Body of pancreas (tissue), 4 donors: ENCODE measurements at regions not wholly inside any gene's neighbourhood (a gene's known extent, or its start where the extent isn't known, plus 50 kb on each side); places are given as distances from the start of the nearest gene placed in this dataset.

ENCODE experiments used
- ATAC-seq: fragments of 150-250 bp; one replicate; pipeline ENCODE4 v1.9.1; 2016
- DNase-seq, 4 donors: peaks; one replicate each; pipeline ENCODE4 v3.0.0-alpha.2; 2019
- H3K27ac ChIP-seq, 4 donors: fragments of 200-600 bp; sonication (generic); 1 replicate in 3 of 4; 2 replicates in 1 of 4; pipeline versions ENCODE4 v1.5.1 to v1.6.1; 2016 to 2019; ENCODE audit warnings: mild to moderate bottlenecking in 1 of 4, mixed read lengths in 1 of 4, moderate library complexity in 1 of 4
- H3K27me3 ChIP-seq, 2 donors: fragments of 200-600 bp; sonication (generic); one replicate each; pipeline ENCODE4 v1.6.0; 2016; ENCODE audit warnings: mild to moderate bottlenecking in 1 of 2
- H3K36me3 ChIP-seq, 2 donors: fragments of 200-600 bp; sonication (generic); replicated peaks in 1 of 2; 2 replicates each; pipeline ENCODE4 v1.5.1; 2016; ENCODE audit warnings: low read depth in 2 of 2; ENCODE audit not compliant: insufficient read depth in 1 of 2
- H3K4me1 ChIP-seq: fragments of 200-600 bp; sonication (generic); one replicate; pipeline ENCODE4 v1.6.0; 2016
- H3K4me3 ChIP-seq, 2 donors: fragments of 200-600 bp; sonication (generic); 1 replicate in 1 of 2; 2 replicates in 1 of 2; pipeline ENCODE4 v1.5.1; 2016 to 2019
- H3K9me3 ChIP-seq, 3 donors: fragments of 200-600 bp; sonication (generic); 1 replicate in 2 of 3; 2 replicates in 1 of 3; pipeline ENCODE4 v1.5.1; 2016
- POLR2A ChIP-seq, 3 donors: fragments of 450-650 bp; IDR thresholded peaks; one replicate each; pipeline ENCODE4 v1.6.1; 2016; ENCODE audit warnings: antibody characterized with exemption in 3 of 3, mild to moderate bottlenecking in 2 of 3
- WGBS, 2 donors: methylation state at CpG; one replicate each; pipeline ENCODE4 v1.1.5; 2017; 5-methylcytosine and 5-hydroxymethylcytosine counted together
- intact Hi-C: fragments of 100-400 bp; cut with DNase I; formaldehyde crosslinking; loops from one replicate; pipeline ENCODE4 v1.15.1; 2023
- TF ChIP-seq, protein P1 (sequence below), 7 experiments: fragments of 450-650 bp in 4 of 7; fragments of 200-600 bp in 3 of 7; sonication (generic) in 3 of 7; IDR thresholded peaks; one replicate each; pipeline ENCODE4 v1.5.1; 2016 to 2019; ENCODE audit warnings: antibody characterized with exemption in 7 of 7

DNA sequence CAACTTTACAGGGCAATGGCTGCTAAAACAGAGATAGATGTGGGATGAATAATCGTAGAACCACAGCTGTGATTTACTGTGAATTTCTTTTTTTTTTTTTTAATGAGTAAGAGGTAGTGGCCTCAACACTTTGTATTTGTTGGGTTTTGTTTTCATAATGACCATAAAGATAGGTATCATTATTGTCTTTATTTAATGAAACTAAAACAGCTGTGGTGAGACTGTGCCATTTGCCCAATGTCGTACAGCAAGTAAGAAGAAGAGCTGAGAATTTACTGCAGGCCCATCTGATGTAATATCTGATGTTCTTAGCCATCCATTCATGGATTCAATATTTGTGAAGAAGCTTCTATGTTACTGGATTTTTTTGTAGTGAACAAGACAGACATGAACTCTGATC lies 271.2 kb downstream of the IPMK start:
- Histone ChIP-seq H3K27ac (no peak overlapping the region), H3K36me3 (no peaks in the 10 kb centered on the region), H3K4me1 (no peaks in the 10 kb centered on the region), H3K4me3 (no peak overlapping the region), H3K27me3 (no peaks in the 10 kb centered on the region), H3K9me3 (no peaks in the 10 kb centered on the region)
- no peak for DNase-seq
- 60 to 63% methylated on average over 2 of the region's 2 CpGs for WGBS, 2 donors
- ATAC-seq = no peak
- no peak for TF ChIP-seq POLR2A (IDR thresholded peaks at IDR 0.05)
- TF ChIP-seq, protein P1, sequence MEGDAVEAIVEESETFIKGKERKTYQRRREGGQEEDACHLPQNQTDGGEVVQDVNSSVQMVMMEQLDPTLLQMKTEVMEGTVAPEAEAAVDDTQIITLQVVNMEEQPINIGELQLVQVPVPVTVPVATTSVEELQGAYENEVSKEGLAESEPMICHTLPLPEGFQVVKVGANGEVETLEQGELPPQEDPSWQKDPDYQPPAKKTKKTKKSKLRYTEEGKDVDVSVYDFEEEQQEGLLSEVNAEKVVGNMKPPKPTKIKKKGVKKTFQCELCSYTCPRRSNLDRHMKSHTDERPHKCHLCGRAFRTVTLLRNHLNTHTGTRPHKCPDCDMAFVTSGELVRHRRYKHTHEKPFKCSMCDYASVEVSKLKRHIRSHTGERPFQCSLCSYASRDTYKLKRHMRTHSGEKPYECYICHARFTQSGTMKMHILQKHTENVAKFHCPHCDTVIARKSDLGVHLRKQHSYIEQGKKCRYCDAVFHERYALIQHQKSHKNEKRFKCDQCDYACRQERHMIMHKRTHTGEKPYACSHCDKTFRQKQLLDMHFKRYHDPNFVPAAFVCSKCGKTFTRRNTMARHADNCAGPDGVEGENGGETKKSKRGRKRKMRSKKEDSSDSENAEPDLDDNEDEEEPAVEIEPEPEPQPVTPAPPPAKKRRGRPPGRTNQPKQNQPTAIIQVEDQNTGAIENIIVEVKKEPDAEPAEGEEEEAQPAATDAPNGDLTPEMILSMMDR (IDR thresholded peaks at IDR 0.05) = no peak
- intact Hi-C loops = no loop called here

DNA sequence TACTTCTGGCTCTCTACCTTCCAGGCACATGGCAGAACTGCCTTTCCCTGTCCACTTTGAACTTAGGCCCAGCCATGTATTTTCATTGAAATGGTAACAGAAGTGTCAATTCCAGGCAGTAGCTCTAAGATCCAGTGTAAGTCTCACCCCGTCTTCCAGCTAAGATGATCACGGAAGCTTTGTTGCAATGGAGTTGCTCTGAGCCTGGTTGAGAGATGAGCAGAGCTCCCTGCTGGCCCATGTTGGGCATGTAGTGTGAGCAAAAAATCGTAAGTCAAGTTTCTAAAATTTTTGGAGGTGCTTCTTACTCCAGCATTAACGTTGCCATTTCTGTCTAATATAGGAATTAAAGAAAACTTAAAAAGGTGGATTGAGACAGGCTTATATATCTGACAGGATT lies 274.4 kb downstream of the IPMK start:
- DNase-seq = no peak
- intact Hi-C loops = no loop called here
- Histone ChIP-seq H3K4me1 (no peaks in the 10 kb centered on the region), H3K4me3 (no peak overlapping the region), H3K9me3 (no peaks in the 10 kb centered on the region), H3K27ac (no peak overlapping the region), H3K36me3 (no peaks in the 10 kb centered on the region), H3K27me3 (no peaks in the 10 kb centered on the region)
- WGBS, 2 donors = 68 to 76% methylated on average over 4 of the region's 4 CpGs
- no peak for ATAC-seq
- no peak for TF ChIP-seq POLR2A (IDR thresholded peaks at IDR 0.05)
- TF ChIP-seq, protein P1 (IDR thresholded peaks at IDR 0.05) = no peak

DNA sequence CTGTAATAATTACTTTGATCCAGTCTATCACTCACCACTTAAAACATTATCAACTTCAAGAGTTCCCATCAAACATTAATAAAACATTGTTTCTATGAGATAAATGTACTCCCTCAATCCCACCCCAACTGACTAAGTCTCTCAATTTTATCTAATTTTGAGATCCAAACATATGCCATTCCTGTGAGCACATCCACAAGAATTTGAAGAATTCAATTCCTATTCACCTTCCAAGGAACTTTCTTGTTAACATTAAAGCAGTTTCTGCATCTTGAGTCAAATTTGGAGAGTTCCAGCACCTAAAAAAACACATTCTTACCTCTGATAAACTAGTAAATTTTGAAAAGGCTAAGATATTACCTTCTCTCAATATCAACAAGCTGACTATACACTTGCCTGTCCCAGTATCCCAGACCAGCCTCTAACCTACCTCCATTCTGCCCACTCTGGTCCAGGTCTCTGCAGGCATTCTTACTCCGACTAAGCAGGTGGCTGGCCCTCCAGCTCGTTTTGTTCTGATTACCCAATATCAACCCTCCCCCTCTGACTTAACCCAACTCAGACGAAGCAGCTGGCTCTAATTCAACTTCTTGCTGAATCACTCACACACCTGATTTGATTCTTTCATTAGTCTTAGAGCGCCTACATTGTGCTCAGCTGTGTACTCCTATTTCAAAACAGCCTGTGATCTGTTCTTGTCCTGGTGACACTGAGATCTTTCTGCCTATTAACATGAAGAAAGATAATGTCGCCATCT lies 275.2 kb downstream of the IPMK start:
- peak in 3 of 4 donors; percentile 9 to 19 (median 11) for DNase-seq
- TF ChIP-seq, protein P1 (IDR thresholded peaks at IDR 0.05) = no peak
- TF ChIP-seq POLR2A (IDR thresholded peaks at IDR 0.05) = no peak
- WGBS, 2 donors = 39 to 41% methylated on average over 5 of the region's 5 CpGs
- H3K36me3 ChIP-seq = no peaks in the 10 kb centered on the region
- H3K4me3 ChIP-seq = no peak overlapping the region
- H3K27me3 ChIP-seq = no peaks in the 10 kb centered on the region
- intact Hi-C loops = no loop called here
- peak; percentile 60 for ATAC-seq
- no peak overlapping the region for H3K27ac ChIP-seq
- no peaks in the 10 kb centered on the region for H3K4me1 ChIP-seq
- no peaks in the 10 kb centered on the region for H3K9me3 ChIP-seq

DNA sequence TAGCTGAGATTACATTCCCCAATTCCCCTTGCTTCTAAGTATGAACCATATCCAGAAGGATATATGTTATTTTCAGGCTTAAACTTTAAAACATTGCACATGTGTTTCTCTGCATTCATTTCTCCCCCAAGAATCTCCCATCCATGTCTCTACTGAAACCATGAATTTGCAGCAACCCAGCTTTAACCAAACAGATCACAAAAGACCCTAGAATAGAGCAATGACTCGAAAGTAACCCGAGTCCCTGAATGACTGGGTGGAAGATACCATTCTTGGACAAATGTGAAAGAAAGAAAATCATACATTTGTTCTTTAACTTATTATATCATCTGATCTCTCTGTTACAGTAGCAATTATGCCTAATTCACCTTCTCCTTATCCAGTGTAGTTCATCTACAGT lies 278.7 kb downstream of the IPMK start:
- no peak overlapping the region for H3K4me3 ChIP-seq
- H3K27me3 ChIP-seq = no peaks in the 10 kb centered on the region
- H3K4me1 ChIP-seq = no peaks in the 10 kb centered on the region
- no peak overlapping the region for H3K27ac ChIP-seq
- intact Hi-C loops = no loop called here
- no peak for DNase-seq
- TF ChIP-seq POLR2A (IDR thresholded peaks at IDR 0.05) = no peak
- TF ChIP-seq, protein P1 (IDR thresholded peaks at IDR 0.05) = no peak
- no peaks in the 10 kb centered on the region for H3K9me3 ChIP-seq
- no peaks in the 10 kb centered on the region for H3K36me3 ChIP-seq
- WGBS, 2 donors = 48 to 82% methylated on average over 2 of the region's 2 CpGs
- ATAC-seq = no peak
